ENCODE measurements at regions not wholly inside any gene's neighbourhood (a gene's known extent, or its start where the extent isn't known, plus 50 kb on each side); places are given as distances from the start of the nearest gene placed in this dataset.

DNA sequence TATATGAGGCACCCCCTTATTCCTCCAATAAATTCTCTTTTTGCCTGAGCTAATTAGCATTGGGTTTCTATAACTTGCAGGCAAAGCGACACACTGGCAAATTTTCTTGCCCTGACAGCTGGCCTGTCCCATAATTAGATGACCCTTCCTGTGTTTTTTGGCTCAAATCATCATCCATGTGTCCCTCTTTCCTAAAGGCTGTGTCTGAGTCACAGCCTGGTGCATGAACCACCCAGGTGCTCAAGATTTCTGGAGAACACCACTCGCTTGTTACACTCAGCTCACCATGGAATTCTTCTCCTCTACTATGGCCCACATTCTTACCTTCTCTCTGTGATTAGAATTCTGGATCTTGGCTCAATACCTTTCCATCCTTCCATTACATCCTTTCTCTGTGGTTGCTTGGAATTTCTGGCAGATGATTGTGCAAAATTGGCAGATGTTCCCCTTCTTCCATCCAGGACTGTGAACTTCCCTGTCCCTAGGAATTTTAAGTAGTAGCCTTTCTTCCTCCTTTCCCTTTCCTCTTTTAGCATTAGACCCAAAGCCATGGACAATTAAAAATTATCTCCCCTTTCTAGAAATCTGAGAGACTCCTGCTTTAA is 116.0 kb upstream of the ANKRD1 start:
- no peak for DNase-seq (ENCODE audit: low spot score)

DNA sequence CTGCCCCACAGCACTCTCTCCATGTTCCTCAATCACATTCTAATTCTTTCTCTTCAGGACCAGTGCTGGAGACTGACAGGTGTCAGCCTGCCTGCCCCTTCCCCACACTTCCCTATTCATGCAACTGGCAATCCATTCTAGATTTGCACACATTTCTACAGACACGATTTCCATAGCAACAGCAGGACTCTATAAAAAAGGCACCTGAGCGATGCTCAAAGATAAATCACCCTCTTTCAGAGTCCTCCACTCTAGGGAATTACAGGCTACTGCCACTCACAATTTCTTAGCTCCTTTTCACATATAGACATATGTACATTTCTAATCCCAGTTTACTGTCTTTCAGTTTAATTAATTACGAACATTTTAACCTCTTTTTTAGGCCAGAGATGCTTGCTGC is 118.1 kb upstream of the ANKRD1 start:
- DNase-seq (ENCODE audit: low spot score): no peak

DNA sequence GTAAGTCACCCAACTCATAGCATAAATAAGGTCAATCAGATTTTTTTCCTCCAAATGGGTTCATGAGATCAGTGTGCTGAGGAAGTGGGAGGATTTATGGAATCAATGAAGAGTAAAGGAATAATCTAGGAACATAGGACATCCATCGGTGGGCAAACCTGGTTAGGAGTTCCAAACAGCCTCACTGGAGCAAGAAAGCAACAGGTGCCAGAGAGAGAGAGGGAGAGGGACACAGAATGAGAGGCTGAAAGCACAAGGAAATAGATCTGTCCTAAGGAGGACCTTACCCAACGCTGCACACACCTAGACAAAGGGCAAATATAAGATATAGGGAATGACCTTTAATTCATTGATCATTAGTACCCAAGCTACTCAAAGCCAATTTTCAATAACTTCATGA is 119.5 kb upstream of the ANKRD1 start:
- DNase-seq (ENCODE audit: low spot score): no peak

DNA sequence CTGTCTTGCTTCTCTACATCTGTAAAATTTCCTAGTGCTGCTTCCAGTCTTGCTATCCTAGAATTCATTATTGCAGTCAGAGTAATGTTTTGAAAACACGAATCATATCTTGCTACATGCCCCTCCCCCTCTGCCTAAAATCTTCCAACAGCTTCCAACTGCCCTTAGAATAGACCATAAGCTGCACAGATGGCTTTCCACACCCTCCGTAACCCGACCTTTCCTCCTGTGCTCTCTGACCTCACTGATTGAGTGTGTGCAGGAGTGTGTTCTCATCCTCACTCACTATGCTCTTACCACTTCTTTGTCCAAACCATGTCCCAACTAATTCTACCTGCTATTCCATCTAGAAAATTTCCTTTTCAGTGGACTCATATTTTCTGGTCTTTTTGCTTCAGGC is 121.2 kb upstream of the ANKRD1 start:
- no peak for DNase-seq (ENCODE audit: low spot score)

DNA sequence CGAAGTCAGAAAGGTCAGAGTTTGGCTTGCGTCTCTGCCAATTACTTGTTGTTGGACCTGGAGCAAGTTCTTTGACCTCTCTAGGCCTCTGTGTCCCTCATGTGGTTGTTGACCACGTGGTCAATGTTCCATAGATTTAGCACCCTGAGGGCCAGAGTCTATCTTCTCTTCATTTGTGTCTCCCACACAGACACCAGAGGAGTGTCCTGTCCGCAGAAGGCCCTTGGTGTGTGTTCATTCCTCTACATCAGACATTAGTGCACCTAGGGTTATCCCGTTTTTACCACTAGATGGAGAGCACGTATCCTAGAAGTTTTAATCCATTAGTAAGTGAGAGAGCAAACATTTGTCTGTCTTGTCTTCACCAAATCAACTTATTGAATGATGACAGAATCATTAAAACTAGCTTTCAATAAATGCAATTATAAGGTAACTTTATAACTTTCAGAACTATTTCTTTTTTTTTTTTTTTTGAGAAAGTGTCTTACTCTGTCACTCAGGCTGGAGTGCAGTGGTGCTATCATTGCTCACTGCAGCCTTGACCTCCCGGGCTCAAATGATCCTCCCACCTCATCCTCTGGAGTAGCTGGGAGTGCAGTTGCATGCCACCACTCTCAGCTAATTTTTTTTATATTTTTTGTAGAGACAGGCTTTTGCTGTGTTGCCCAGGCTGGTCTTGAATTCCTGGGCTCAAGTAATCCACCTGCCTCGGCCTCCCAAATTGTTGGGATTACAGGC is 122.5 kb upstream of the ANKRD1 start:
- no peak for DNase-seq (ENCODE audit: low spot score)

DNA sequence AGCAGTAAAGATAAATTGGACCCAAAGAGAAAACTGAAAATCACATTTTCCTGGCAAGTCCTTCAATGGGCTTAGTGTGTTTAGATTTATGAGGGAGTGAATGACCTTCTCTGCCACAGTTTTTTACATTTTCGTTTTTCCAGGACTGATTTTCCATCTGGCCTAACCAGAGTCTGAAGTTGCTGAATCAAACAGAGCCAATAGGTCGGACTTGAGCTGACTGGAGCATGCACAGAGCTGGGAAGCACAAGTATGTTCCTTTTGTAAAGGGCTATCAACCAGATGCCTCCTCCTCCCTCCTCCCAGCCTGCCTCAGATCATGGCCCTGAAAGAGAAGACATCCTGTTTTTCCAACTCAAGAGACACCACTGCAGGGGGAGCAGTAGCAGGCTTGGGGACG is 126.0 kb upstream of the ANKRD1 start:
- DNase-seq (ENCODE audit: low spot score): no peak

DNA sequence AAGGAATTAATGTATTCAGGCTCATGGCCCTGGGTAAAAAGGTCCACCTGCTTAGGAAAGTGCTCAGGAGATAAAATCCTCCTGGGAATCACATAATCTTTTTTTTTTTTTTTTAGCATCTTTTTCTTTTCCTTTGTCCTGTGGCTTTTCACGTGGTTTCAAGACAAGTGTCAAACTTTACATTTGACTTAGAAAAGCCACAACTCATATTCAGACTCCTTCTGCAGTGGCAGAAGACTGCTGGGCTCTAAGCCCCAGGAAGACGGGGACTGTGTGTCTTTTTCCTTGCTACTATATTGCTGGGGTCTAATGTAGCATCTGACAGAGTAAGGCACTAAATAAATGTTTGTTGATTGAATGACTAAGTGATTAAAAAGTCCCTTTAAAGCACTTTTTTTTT is 127.5 kb upstream of the ANKRD1 start:
- no peak for DNase-seq (ENCODE audit: low spot score)

DNA sequence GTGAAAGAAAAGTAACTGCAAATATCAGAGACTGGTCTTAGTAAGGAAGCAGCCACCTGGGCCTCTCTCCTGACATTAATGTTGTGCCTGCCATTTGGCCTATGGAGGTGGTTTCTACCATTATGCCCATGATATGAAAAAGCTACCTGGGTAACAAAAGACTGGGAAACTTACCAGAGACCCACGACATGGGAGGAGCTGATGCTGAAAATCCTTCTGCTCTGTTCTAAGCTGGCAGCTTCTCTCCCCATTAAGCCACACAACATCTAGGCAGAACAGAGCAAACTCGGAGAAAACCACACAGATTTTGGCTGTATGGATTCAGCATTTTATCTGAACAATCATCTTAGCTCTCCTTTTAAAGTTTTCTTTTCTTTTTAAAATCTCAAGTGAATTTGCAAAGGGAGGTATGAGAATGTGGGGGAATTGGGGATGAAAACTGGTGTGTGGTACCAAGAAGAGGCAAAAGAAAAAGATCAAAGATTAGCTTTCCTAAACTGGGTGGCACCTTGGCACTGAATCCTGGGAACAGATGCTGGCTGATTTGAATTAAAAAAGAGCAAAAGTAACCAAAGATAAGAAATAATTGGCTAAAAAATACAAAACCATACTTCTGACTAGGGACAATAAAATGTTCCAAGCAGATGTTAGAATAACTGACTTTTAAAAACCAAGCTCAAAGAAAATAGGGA is 128.6 kb upstream of the ANKRD1 start:
- no peak for DNase-seq (ENCODE audit: low spot score)

DNA sequence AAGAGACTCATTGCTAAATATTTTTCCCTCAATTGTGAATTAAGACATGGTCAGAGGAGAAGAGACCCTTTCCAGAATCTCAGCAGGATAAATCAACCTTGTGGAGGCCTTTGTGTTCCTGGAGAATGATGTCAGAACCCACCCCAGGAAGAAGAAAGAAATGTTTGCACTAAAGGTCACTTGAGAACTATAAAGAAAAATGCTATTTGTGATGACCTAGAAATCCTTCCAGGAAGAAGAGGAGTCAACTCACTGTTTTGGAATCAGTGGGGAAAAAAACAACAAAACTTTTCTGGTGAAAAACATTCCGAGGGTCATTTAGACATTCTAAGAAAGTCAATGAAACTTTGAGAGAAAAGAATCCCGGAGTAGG is 129.1 kb upstream of the ANKRD1 start:
- DNase-seq (ENCODE audit: low spot score): no peak

DNA sequence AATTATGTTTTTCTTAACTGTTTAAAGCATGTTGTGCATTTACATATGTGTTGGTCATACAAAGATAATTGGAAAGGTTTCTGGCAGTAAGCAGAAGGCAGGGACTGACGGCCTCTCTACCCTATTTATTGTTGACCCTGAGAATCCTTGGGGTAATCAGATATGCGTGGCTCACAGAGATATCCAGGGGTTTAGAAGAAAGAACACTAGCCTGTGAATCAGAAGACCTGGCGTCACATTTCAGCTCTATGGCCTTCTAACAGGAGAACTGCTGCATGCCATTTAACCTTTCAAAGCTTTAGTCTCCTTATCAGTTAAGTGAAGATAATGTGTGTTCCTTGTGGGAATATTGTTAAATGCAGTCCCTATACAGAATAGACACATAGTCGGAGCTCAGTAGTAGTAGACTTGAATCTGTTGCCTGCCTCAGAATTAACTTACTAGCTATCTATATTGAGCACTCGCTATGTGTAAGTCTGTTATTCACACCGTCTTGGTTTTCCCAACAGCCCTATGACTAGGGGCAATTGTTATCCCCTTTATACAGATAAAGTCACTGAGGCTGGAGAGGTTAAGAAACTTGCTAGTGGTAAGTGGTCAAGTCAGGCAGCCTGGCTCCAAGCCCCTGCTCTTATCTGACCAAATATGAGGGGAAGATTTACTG is 129.6 kb upstream of the ANKRD1 start:
- no peak for DNase-seq (ENCODE audit: low spot score)

DNA sequence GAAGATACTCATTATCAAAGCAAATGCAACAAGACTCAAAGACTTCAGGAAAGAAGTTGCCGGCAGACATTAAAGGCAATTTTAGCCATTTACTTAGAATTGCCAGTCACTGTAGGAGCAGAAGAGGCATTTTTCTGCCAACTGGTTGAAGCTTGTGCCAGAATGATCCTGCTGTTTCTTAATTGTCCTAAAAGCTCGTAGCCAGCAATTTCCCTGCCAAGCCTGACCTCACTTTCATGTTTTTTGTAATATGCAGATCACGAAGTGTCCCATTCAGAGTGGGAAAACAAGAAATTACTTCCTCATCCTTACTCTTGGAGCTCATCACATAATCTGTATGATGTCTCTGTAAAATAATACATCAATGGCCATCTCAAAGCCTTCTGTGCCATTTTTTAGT is 130.9 kb upstream of the ANKRD1 start:
- DNase-seq (ENCODE audit: low spot score): no peak

DNA sequence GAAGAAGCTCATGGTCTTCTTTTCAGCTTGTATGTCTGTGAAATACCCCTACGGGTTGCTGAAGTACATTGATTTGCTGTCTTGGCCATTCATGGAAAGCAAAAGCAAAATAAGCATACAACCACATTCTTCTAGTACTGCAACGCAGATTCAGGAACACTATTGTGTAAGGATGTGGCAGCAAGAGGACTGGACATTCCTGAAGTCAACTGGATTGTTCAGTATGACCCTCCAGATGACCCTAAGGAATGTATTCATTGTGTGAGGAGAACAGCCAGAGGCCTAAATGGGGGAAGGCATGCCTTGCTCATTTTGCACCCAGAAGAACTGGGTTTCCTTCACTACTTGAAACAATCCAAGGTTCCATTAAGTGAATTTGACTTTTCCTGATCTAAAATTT is 133.4 kb upstream of the ANKRD1 start:
- no peak for DNase-seq (ENCODE audit: low spot score)

DNA sequence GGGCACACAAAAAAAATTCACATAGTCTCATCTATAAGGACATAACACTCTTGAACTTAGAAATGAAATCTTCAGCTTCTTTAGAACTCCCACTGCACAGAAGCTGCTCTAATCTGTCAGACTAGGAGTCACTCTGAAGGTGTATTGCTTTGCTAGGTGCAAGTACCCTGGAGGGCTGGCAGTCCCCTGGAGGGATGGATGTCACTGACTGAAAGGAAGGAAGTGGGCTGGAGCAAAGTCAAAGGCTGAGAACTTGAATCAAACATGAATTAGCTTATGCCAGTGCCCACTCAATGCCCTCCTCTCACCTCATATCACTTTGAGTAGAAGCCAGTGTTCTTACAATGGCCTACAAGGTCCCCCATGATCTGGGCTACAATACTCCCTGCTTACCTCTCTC is 140.3 kb upstream of the ANKRD1 start:
- DNase-seq (ENCODE audit: low spot score): no peak

DNA sequence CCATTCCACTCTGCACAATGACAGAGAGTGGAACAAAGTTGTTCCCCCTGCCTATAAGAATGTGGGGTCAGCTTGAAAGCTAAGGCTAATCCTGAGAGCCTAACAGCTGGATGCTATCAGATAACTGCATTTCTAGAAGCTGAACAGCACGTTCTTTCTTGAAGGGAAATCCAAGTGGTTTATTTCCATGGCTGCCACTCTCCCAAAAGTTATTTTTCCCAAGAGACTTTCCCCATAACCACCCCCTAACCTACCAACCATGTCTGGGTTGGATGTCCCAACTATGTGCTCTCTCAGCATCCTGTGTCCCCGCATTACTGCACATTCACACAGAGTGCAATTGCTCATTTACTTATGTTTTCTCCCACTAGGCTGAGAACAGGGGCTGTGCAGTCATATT is 140.7 kb upstream of the ANKRD1 start:
- DNase-seq (ENCODE audit: low spot score): no peak

DNA sequence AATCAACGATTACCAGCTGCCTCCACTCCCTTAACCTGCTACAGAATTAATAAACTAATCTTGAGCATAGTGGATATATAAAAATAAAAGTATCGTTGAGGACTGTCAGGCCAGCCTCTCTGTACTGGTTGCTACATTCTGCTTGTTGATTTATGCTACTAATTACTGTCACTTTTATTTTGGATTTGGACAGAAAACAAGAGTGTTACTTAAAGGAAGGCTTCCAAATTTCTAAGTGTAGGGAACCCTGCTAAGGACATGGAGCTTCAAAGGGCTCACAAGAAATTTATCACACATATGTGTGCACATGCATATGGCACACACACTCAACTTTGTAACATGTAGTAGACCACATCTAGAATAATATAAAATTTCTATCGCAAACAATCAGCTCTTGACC is 141.2 kb upstream of the ANKRD1 start:
- no peak for DNase-seq (ENCODE audit: low spot score)

DNA sequence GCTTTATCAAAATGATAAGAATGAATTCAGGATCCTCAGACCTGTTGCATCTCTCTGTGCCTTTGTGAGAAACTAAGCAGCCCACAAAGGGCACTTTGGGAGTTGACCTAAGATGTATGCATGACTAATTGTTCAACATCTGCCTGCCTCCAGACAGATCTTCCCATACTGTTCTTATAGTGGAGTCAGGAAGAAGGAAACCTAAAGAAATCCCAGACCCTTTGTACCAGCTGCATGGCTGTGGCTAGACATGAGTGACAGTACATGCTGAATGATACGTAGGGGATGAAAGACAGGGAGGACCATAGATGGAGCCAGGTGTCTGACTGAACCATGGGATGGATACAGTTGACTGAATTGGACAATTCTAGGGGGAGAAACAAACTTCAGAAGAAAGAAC is 148.7 kb upstream of the PCGF5 start:
- DNase-seq (ENCODE audit: low spot score): no peak

DNA sequence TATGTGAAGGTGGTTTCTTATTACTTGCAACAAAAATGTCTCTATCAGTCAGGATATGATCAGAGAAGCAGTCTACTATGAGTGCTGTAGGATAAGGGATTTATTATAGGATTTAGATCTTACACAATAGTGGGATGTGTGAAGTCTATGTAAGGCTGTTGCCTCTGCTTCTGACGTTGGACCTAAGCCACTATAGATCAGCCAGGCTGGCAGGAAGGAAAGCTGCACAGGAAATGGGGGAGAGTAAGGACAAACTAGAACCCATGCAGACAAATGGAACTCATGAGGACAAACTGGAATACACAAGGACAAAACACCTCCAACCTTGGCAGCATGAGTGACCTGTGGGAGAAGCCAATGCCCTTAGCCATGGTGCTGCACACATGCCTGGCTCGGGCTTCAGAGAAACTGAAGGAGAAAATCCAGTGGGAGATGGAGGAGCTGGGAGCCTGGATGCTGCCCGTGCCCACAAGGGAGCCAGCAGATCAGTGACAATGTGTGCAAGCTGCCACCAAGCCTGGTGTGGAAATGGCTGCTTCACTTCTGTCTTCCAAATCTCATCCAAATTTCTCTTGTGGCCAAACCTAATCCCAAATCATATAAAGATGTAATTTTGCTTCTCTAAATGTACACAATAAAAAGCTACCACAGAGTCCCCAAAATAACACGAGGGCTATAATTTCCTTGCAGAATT is 147.0 kb upstream of the PCGF5 start:
- no peak for DNase-seq (ENCODE audit: low spot score)

DNA sequence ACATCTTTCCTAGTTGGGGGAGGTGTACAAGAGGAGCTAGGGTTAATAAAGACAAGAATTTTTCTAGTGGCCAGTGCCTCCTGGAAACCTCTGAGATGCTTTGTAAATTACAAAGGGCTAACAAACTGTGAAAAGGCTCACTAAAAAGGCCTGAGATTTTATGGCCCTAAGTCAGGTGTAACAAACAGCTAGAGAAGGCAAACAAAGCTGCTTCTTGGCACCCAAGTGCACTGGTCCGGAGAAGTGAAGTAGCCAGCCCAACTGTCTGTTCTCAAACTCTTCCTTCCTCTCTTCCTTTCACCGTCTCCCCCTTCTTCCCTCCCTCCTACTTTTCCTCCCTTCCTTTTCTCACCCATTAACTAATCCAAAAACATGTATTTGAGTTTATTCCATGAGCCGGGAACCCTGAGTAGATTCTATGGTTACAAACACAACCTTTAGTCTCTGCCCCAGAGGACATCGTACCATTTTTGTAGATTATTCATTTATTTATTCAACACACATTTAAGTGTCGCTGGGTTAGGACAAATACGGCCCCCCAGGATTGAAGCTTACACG is 143.4 kb upstream of the PCGF5 start:
- no peak for DNase-seq (ENCODE audit: low spot score)

DNA sequence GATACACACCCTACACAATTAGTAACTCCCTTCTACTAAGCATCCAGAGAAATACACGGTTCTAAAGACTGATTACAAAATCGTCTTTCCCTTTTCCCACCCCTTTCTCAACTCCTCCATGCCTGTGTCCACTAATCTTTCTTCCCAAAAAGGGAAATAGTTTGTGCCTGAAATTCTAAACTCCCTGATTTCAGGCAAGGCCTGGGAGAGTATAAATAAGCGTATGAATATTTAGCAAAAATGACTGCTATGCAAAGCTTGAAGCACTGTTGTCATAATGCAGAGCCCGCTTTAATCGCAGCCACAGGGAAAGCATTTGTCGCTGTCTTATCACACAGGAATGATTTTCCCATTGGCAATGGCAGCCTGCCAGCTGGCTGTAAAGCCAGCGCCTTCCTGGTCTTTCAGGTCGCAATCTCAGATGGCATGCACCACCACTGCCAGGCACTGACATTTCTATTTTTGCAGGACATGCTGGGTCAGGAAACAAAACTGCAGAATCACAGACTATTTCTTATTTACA is 142.9 kb upstream of the PCGF5 start:
- no peak for DNase-seq (ENCODE audit: low spot score)

DNA sequence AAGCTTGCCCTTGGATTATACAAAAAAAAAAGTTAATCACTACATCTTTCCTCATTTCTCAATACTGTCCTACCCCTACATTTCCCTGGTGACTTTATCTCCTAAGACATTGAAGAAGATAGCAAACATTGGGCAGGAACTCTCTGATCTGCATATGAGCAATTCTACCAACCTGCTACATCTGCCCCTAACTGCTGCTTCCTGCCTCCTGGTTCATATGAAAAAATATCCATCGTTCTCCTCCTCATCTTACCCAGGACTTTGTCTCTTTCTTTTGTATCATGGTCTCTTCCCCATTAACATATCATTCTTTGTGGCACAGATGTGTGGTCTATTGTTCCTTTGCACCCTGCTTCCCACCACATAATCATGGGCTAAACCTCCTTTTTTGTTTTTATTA is 139.7 kb upstream of the PCGF5 start:
- DNase-seq (ENCODE audit: low spot score): no peak

DNA sequence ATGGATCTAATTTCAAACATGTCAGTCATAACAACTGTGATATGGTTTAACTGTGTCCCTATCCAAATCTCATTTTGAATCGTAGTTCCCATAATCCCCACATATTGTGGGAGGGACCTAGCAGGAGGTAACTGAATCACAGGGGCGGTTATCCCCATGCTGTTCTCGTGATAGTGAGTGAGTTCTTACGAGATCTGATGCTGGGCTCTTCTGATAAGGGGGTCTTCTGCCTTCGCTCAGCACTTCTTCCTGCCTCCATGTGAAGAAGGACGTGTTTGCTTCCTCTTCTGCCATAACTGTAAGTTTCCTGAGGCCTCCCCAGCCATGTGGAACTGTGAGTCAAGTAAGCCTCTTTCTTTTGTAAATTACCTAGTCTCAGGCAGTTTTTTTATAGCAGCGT is 138.0 kb upstream of the PCGF5 start:
- DNase-seq (ENCODE audit: low spot score): no peak

Data from CD4-positive, alpha-beta T cell treated with Interleukin-6 at 100 ng/mL for 8 hours (primary cell).